ENCODE measurements at regions not wholly inside any gene's neighbourhood (a gene's known extent, or its start where the extent isn't known, plus 50 kb on each side); places are given as distances from the start of the nearest gene placed in this dataset.

GRCh38 chr12:90333939-90334338 is 621.0 kb downstream of the CCER1 start:
- no peak for DNase-seq (ENCODE audit: low read depth in 1 of 2, low spot score in 1 of 2)

- no peak for DNase-seq (ENCODE audit: low read depth in 1 of 2, low spot score in 1 of 2)
Measured at GRCh38 chr12:90333424-90333823, 621.6 kb downstream of the CCER1 start.

DNA sequence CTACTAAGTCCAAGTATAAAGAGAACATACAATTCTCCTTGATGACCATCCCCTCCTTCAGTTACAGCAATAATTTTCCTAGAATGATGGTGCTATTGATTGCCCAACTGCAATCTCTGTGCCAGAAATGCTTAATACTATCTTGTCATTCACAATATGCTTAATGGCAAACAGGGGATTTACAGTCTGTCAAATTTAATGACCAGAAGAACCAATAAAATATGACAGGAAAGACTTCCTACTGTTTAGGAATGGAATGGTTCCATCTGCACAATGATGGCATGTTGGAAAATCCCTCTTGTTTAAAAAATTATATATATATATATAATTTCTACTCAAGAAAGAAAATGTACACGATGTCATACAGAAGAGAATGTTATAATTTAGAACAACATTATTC is 623.2 kb downstream of the CCER1 start:
- DNase-seq (ENCODE audit: low read depth in 1 of 2, low spot score in 1 of 2): no peak

GRCh38 chr12:90331262-90331661 is 622.6 kb upstream of the ATP2B1 start:
- DNase-seq (ENCODE audit: low read depth in 1 of 2, low spot score in 1 of 2): no peak

GRCh38 chr12:90327793-90328743 is 619.4 kb upstream of the ATP2B1 start:
- no peak for DNase-seq (ENCODE audit: low read depth in 1 of 2, low spot score in 1 of 2)

DNA sequence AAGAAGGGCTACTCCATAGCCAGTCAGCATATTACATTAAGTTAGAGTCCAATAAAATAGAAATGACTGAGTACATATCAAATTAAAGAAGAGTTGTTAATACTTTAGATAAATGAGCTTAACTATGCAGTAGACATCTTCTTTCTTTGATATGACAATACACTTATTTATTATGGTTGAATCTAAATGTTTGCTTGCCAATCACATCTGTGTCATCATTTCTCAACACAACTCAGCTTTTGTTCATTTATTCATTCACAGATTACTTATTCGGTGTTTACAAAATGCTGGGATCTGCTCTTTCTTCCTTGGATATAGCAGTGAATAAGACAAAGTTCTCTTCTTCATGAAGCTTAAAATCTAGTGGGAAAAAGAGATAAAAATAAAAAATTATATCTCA is 614.6 kb upstream of the ATP2B1 start:
- no peak for DNase-seq (ENCODE audit: low read depth in 1 of 2, low spot score in 1 of 2)

GRCh38 chr12:90322006-90322405 is 613.4 kb upstream of the ATP2B1 start:
- DNase-seq (ENCODE audit: low read depth in 1 of 2, low spot score in 1 of 2): no peak

DNA sequence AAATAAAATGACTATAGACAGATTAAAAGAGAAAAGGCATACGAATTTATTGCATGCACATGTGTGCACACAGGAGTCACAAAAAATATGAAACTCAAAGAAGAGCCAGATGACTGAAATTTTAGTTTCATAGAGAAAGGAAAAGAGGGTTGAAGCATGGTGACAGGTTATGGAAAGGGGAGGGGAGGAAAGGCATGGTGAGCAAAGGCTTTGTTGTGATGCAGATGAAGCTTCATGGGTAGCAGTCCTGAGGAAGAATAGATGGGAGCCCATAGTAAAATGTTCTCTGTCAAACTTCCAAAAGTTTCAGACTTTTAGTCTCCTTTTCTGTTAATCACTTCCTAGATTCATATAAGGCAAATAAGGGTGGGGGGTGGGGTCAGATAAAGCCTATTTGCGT is 612.7 kb upstream of the ATP2B1 start:
- no peak for DNase-seq (ENCODE audit: low read depth in 1 of 2, low spot score in 1 of 2)

GRCh38 chr12:90311561-90311960 is 602.9 kb upstream of the ATP2B1 start:
- DNase-seq (ENCODE audit: low read depth in 1 of 2, low spot score in 1 of 2): no peak

- DNase-seq (ENCODE audit: low read depth in 1 of 2, low spot score in 1 of 2): no peak
Measured at GRCh38 chr12:90305379-90305778, 596.7 kb upstream of the ATP2B1 start.

DNA sequence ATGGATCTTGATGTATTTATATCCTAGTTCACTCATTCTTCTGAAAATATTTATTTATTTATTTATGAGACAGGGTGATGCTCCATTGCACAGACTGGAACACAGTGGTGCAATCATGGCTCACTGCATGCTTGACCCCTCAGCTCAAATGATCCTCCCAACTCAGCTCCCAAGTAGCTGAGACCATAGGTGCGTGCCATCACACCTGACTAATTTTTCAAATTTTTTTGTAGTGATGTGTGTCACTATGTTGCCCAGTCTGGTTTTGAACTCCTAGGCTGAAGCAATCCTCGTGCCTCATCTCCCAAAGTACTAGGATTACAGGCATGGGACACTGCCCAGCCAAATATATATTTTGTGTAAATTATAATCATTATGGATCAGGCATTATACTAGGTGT is 595.6 kb upstream of the ATP2B1 start:
- DNase-seq (ENCODE audit: low read depth in 1 of 2, low spot score in 1 of 2): no peak

DNA sequence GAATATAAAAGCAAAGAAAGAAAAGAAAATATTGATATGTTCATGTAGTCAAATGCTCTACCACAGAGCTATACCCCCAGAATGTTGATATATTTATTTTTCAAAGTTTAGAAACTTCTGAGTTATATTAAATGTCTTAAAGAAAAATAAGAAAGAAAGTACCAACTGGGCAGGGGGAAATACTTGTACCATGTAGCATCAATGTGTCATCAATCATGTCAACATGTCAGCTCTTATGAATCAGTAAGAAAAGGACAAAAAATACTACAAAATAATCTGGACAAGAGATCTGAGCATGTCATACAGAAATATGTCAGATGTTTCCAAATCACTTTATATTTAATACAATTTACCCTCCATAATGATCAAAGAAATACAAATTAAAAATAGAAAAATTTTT is 595.1 kb upstream of the ATP2B1 start:
- no peak for DNase-seq (ENCODE audit: low read depth in 1 of 2, low spot score in 1 of 2)

DNA sequence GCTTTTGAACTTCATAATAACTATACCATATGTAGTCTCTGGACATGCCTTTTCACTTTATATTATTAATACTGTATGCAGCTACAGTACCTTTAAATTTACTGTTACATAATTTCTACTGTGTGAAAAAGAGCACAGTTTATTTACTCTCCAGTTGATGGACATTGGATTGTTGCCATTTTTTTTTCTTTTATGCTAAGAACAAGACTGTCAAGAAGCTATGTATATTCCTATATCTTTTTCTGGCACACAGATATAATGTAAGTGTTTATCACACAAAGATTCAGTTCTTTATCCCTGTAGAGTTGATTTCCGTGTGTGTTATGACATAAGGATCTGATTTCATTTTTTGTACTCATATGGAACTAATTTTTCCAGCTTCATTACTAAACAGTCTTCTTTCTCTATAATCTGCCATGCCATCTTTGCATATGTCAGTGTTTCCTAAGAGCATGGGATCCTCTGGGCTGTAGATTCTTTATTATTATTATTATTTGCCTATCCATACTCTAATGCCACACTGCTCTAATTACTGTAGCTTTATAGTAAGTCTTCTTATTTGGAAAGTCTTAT is 593.0 kb upstream of the ATP2B1 start:
- DNase-seq (ENCODE audit: low read depth in 1 of 2, low spot score in 1 of 2): no peak

- no peak for DNase-seq (ENCODE audit: low read depth in 1 of 2, low spot score in 1 of 2)
Measured at GRCh38 chr12:90301095-90301494, 592.5 kb upstream of the ATP2B1 start.

DNA sequence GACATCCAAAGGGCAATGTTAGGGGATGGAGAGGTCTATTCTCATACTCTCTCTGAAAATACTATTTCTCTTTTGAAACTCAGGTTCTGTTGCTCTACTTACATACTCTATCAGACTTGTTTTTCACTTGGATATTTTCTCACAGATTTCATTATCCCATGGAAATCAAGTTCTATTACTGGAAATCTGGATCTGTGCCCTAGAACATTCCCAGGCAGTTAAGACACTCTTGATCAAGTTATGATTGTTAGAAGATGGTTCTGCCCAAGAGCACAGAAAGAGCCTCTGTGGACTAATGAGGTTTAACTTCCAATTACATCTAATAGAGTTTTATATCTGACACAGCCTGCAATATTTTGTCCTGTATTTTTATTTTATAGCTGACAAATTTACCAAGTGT is 591.0 kb upstream of the ATP2B1 start:
- no peak for DNase-seq (ENCODE audit: low read depth in 1 of 2, low spot score in 1 of 2)

GRCh38 chr12:90299121-90299520 is 590.5 kb upstream of the ATP2B1 start:
- DNase-seq (ENCODE audit: low read depth in 1 of 2, low spot score in 1 of 2): no peak

- DNase-seq (ENCODE audit: low read depth in 1 of 2, low spot score in 1 of 2): no peak
Measured at GRCh38 chr12:90298289-90298948, 589.8 kb upstream of the ATP2B1 start.

- no peak for DNase-seq (ENCODE audit: low read depth in 1 of 2, low spot score in 1 of 2)
Measured at GRCh38 chr12:90295858-90296257, 587.2 kb upstream of the ATP2B1 start.

- DNase-seq (ENCODE audit: low read depth in 1 of 2, low spot score in 1 of 2): no peak
Measured at GRCh38 chr12:90292183-90292582, 583.5 kb upstream of the ATP2B1 start.

DNA sequence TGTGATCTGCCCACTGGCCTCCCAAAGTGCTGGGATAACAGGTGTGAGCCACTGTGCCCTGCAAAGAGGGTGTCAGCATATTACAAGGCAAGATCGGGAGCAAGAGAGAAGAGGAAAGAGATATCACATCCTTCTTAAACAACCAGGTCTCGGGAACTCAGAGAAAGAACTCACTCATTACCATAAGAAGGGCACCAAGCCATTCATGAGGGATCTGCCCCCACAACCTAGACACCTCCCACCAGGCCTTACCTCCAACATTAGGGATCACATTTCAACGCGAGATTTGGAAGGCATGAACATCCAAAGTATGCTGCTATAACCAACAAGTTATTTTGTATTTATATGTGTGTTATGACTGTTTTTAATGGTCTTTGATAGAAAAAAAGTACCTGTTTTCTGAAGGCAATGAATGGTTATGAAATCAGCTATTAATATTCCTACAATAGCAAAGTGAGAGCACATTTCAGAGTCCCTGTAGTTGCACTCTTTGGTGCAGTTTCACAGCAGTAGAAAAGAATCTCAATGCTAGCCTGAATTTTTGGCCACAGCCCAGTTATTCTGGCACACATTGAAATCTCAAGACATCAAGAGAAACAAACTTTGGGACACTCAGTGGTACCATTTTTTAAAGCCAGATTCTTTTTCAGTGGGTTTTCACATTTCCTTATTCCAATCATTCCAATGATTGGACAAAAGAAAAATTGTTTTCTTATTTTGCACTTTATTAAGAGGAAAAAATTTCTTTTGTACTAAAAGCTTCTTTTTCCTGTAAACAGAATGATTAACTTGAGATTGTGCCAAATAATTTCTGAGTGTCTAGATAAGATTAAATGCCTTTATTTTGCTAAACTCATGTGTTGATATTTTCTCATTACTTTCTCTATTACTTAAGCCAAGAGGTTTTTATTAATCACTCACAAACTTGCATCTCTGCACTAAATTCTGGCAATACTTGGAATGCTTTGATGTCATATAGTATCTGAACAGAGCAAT is 582.6 kb upstream of the ATP2B1 start:
- DNase-seq (ENCODE audit: low read depth in 1 of 2, low spot score in 1 of 2): no peak

DNA sequence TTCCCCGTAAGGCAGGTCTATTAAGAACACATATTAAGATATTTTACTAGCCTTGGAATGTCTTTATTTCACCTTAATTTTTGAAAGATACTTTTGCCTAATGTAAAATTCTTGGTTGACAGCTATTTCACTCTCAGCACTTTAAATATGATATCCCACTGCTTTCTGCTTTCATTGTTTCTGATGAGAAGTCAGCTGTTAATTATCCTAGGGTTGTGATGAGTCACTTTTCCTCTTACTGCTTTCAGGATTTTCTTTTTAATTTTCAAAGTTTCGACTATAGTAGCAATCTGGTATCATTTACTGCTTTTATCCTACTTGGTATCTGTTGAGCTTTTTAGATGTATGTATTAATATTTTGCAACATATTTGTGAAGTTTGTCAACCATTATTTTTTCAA is 578.9 kb upstream of the ATP2B1 start:
- no peak for DNase-seq (ENCODE audit: low read depth in 1 of 2, low spot score in 1 of 2)

Measured in activated CD4-positive, alpha-beta T cell treated with anti-CD3 and anti-CD28 coated beads, Interleukin-2, amount 50 U/mL, for 24 hours (primary cell).